CD4-positive, alpha-beta T cell treated with Interleukin-15 for 1 hour (primary cell): ENCODE measurements at regions not wholly inside any gene's neighbourhood (a gene's known extent, or its start where the extent isn't known, plus 50 kb on each side); places are given as distances from the start of the nearest gene placed in this dataset.
"Not testable (repeated sequence)": the region's sequence is repeated elsewhere in the genome, so short reads cannot be mapped to it uniquely, and the experiment has no call there.

Experiments used
- DNase-seq: peaks from one replicate; pipeline ENCODE4 v3.0.0-alpha.2; 2020

- DNase-seq = no peak
These were observed 1838.8 kb upstream of the LRRTM1 start for GRCh38 chr2:82143343-82143742.

- DNase-seq = no peak
These were observed 1835.5 kb upstream of the LRRTM1 start for GRCh38 chr2:82139979-82140611.

- DNase-seq = no peak
These were observed 1832.9 kb upstream of the LRRTM1 start for GRCh38 chr2:82137441-82137840.

GRCh38 chr2:82128051-82128450, 1823.5 kb upstream of the LRRTM1 start:
- DNase-seq = no peak

GRCh38 chr2:82124629-82125028, 1820.1 kb upstream of the LRRTM1 start:
- no peak for DNase-seq

GRCh38 chr2:82120654-82121053, 1816.1 kb upstream of the LRRTM1 start:
- no peak for DNase-seq

GRCh38 chr2:82120115-82120514, 1815.6 kb upstream of the LRRTM1 start:
- DNase-seq = no peak

- DNase-seq = no peak
These were observed 1804.9 kb upstream of the LRRTM1 start for GRCh38 chr2:82109418-82109817.

GRCh38 chr2:82098617-82099016, 1794.1 kb upstream of the LRRTM1 start:
- no peak for DNase-seq

- DNase-seq = no peak
These were observed 1785.0 kb upstream of the LRRTM1 start for GRCh38 chr2:82089518-82089917.

GRCh38 chr2:82084679-82085392, 1780.3 kb upstream of the LRRTM1 start:
- no peak for DNase-seq

GRCh38 chr2:82075875-82076274, 1771.3 kb upstream of the LRRTM1 start:
- DNase-seq = no peak

GRCh38 chr2:82062463-82062862, 1757.9 kb upstream of the LRRTM1 start:
- no peak for DNase-seq

- DNase-seq = no peak
These were observed 1751.3 kb upstream of the LRRTM1 start for GRCh38 chr2:82055846-82056245.

- no peak for DNase-seq
These were observed 1739.3 kb upstream of the LRRTM1 start for GRCh38 chr2:82043867-82044266.

GRCh38 chr2:82027921-82028615, 1723.5 kb upstream of the LRRTM1 start:
- no peak for DNase-seq

GRCh38 chr2:82023710-82024109, 1719.2 kb upstream of the LRRTM1 start:
- no peak for DNase-seq

GRCh38 chr2:82013641-82014040, 1709.1 kb upstream of the LRRTM1 start:
- DNase-seq = no peak

- DNase-seq = no peak
These were observed 1702.6 kb upstream of the LRRTM1 start for GRCh38 chr2:82007071-82007664.

- not testable (repeated sequence) for DNase-seq
These were observed 1701.3 kb upstream of the LRRTM1 start for GRCh38 chr2:82005889-82006288.

GRCh38 chr2:82001614-82002013, 1697.1 kb upstream of the LRRTM1 start:
- DNase-seq = no peak

- DNase-seq = no peak
These were observed 1696.1 kb upstream of the LRRTM1 start for GRCh38 chr2:82000606-82001005.

- DNase-seq = no peak
These were observed 1691.8 kb upstream of the LRRTM1 start for GRCh38 chr2:81996332-81996731.

- DNase-seq = no peak
These were observed 1686.7 kb upstream of the LRRTM1 start for GRCh38 chr2:81991282-81991681.
